ENCODE measurements at regions not wholly inside any gene's neighbourhood (a gene's known extent, or its start where the extent isn't known, plus 50 kb on each side); places are given as distances from the start of the nearest gene placed in this dataset.
A peak's percentile ranks its signal among the peaks of the same experiment; 100 is the strongest.

DNA sequence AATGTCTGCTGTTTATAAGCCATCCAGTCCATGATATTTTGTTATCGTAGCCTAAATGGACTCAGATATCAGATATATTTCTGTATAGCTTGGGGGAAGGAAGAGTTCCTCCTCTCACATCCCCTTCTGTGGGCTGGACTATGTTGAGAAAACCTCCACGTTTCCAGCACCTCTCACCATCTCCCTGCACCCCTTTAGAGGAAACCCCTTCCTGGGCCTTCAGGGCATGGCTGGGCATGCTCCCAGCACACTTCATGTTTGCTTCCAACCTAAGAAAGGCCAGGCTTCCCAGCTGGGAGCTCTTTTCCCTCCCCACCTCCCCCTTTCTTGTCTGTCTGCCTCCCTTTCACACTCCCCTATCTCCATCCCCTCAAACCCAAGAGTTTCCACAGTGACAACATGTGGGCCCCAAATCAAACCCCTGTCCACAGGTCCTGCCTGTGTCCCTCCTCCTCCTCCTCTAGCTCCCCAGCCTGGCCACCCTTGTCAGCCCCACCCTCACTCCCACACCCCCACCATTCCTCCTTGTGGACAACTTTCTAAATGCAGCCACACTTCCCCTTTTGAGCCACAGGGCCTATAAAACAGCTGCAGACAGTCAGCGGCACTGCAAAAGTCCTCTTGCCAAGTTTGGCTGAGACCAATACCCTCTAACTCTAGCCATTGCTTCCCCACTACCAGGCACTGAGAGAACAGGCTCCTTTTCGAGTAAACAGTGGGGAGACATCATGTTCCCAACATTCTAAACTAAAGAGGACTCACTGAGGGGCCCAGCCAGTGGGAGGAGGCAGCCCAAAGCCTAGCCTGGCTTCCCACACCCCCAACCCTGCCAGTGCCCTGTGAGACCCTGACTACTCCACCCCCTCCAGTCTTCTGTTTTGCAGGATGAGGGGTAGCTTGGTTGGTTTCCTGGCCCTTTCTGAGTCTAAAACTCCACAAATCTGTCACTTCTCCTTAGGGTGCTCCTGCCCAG, 120.5 kb downstream of the ZFP36L2 start:
- TF ChIP-seq, protein P1, sequence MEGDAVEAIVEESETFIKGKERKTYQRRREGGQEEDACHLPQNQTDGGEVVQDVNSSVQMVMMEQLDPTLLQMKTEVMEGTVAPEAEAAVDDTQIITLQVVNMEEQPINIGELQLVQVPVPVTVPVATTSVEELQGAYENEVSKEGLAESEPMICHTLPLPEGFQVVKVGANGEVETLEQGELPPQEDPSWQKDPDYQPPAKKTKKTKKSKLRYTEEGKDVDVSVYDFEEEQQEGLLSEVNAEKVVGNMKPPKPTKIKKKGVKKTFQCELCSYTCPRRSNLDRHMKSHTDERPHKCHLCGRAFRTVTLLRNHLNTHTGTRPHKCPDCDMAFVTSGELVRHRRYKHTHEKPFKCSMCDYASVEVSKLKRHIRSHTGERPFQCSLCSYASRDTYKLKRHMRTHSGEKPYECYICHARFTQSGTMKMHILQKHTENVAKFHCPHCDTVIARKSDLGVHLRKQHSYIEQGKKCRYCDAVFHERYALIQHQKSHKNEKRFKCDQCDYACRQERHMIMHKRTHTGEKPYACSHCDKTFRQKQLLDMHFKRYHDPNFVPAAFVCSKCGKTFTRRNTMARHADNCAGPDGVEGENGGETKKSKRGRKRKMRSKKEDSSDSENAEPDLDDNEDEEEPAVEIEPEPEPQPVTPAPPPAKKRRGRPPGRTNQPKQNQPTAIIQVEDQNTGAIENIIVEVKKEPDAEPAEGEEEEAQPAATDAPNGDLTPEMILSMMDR (IDR thresholded peaks at IDR 0.05), result peak in 3 of 4 experiments; percentile 5 to 39 (median 39)
- no peak for TF ChIP-seq POLR2A (IDR thresholded peaks at IDR 0.05)
